NCI-H345 treated with DMSO at 0.1 percent for 48 hours (cell line): ENCODE measurements at regions not wholly inside any gene's neighbourhood (a gene's known extent, or its start where the extent isn't known, plus 50 kb on each side); places are given as distances from the start of the nearest gene placed in this dataset.
"Not testable (repeated sequence)": the region's sequence is repeated elsewhere in the genome, so short reads cannot be mapped to it uniquely, and the experiment has no call there.

Experiments used
- DNase-seq: peaks from one replicate; lab custom pipeline; 2025; ENCODE audit not compliant: unreplicated experiment; lab: John Stamatoyannopoulos, UW

GRCh38 chr4:106529348-106530023 lies 160.9 kb upstream of the GIMD1 start:
- DNase-seq: no peak

DNA sequence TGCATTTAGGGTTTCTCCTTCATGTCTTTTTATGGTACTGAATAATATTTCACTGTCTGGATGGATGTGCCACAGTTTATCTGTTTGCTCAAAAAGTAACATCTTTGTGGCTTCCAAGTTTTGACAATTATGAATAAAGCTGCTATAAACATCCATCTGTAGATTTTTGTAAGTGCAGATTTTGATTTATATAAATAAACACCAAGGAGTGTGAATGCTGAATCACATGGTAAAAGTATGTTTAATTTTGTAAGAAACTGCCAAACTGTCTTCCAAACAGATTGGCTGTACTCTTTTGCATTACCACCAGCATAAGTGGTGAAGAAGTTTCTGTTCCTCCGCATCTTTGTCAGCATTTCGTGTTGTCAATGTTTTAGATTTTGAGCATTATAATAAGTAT lies 158.7 kb upstream of the GIMD1 start:
- DNase-seq: no peak

DNA sequence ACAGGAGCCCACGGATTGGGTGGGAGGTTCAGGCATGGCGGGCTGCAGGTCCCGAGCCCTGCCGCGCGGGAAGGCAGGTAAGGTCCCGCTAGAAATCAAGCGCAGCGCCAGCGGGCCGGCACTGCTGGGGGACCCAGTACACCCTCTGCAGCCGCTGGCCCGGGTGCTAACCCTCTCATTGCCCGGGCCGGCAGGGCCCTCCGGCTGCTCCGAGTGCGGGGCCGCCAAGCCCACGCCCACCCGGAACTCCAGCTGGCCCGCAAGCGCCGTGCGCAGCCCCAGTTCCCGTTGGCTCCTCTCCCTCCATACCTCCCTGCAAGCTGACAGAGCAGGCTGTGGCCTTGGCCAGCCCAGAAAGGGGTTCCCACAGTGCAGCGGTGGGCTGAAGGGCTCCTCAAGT lies 156.8 kb upstream of the GIMD1 start:
- not testable (repeated sequence) for DNase-seq

GRCh38 chr4:106524772-106525171 lies 156.2 kb upstream of the GIMD1 start:
- DNase-seq: not testable (repeated sequence)

GRCh38 chr4:106522839-106523238 lies 154.3 kb upstream of the GIMD1 start:
- DNase-seq: no peak

- DNase-seq: no peak
These were observed 144.1 kb upstream of the GIMD1 start for GRCh38 chr4:106512706-106513105.

GRCh38 chr4:106507440-106507839 lies 138.9 kb upstream of the GIMD1 start:
- no peak for DNase-seq

GRCh38 chr4:106503116-106504050 lies 134.8 kb upstream of the GIMD1 start:
- no peak for DNase-seq

GRCh38 chr4:106502106-106502699 lies 133.6 kb upstream of the GIMD1 start:
- DNase-seq: peak; percentile 9

GRCh38 chr4:106497271-106497670 lies 128.7 kb upstream of the GIMD1 start:
- DNase-seq: no peak

GRCh38 chr4:106496061-106496460 lies 127.5 kb upstream of the GIMD1 start:
- DNase-seq: no peak

DNA sequence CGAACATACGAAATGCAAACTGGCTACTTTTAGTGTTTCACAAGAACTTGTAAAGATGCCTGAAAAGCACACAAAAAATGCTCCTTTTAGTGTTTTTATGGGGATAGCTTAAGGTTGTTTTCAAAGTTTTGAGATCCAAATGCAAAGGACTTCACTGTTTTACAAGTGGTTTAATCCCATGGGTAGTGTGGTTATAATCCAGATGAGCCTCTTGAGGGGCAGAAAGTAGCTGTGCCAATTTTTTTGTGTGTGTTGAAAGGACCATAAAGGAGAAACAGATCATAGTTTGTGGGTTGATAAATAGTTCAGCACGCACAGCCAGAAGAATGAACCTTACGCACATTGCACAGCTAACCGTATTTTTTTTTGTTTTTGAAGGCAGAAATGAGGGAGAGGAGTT lies 126.9 kb upstream of the GIMD1 start:
- no peak for DNase-seq

DNA sequence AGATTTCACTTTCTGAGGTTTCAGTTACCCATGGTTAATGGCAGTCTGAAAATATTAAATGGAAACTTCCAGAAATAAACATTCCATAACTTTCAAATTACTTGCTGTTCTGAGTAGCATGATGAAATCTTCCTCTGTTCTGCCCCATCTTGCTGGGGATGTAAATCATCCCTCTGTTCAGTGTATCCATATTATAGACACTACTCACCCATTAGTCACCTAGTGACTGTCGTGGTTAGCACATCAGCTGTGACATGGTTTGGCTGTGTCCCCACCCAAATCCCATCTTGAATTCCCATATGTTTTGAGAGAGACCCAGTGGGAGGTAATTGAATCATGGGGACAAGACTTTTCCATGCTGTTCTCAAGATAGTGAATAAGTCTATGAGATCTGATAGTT lies 125.5 kb upstream of the GIMD1 start:
- DNase-seq: no peak

DNA sequence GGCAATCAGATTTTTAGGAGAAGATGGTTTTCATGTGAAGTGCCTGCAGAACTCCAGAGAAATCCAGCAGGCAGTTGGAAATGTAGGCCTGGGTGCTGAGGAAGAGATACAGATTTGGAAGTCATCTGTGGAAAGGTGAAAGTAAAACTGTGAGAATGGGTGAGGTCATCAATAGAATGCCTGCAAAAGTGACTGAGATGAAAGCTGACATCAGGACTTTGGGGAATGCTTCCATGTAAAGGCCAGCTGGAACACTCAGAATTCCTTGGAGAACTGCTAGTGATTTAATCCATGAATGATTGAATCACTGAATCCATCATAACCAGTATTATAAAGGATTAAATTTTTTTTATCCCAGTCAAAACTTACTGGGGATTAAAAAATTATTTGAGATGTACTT lies 124.5 kb upstream of the GIMD1 start:
- no peak for DNase-seq

GRCh38 chr4:106486533-106486932 lies 118.0 kb upstream of the GIMD1 start:
- DNase-seq: no peak

DNA sequence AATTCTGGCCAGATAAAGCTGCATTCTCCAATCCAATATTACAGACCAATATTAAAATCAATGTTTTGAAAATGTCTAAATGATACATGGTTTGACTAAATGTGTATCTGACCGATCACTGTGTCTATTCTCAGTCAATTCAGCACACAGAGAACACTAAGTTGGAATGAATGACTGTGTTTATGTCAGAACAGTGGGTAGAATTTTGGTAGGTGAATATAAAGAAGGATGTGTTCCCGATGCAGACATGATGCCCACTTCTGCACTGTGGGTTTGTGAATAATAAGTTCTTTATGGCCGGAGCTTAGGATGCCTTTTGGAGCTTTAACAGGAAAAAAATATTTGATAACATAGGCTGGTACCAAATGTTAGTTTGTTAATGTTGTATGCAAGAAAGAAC lies 113.2 kb upstream of the GIMD1 start:
- no peak for DNase-seq

GRCh38 chr4:106478152-106478551 lies 109.6 kb upstream of the GIMD1 start:
- DNase-seq: peak; percentile 16

DNA sequence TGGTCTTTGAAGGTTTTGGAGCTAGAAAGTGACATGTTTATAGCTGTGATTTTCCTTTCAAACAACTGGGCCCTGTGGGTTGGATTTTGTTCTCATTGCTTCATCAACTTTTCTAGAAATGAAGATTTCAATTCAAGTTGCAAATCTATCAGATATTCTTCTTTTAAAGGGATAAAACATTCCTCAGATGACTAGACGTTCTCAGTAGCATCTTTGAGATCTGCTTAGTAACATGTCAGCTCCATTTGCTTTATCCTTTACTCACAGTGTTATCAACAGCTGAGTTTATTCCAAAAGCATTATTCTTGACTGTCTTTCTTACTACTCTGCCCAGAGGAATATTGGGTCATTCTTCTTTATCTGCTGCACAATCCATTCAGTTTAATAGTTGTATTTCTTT lies 108.2 kb upstream of the GIMD1 start:
- no peak for DNase-seq

GRCh38 chr4:106473515-106473914 lies 104.9 kb upstream of the GIMD1 start:
- DNase-seq: no peak

DNA sequence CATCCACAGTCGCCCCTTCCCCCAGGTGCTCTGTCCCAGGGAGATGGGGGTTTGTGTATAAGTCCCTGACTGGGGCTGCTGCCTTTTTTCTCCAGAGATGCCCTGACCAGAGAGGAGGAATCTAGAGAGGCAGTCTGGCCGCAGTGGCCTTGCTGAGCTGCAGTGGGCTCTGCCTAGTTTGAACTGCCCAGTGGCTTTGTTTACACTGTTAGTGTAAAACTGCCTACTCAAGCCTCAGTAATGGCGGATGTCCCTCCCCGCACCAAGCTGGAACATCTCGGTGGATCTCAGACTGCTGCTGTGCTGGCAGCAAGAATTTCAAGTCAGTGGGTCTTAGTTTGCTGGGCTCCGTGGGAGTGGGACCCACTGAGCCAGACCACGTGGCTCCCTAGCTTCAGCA lies 102.6 kb upstream of the GIMD1 start:
- no peak for DNase-seq

DNA sequence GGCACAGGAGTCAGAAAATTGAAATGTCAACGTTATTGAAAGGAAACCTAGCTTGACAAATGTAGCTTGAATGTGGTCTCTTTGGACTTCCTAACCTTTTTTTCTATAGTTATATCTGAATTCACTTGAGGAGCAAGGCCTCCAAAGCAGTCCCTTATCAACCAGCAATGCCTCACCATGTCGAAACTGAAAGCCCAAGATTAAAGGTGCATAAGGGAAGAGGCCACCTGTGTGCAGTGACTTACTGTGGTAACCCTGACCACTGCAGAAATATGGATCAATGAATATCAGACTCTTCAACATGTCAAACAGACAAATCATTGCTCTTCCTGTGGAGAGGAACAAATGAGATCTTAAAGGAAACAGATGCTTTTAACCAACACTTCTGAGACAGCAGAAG lies 95.0 kb upstream of the GIMD1 start:
- DNase-seq: no peak

- DNase-seq: no peak
These were observed 86.0 kb upstream of the GIMD1 start for GRCh38 chr4:106454581-106454980.
